CD4-positive, alpha-beta memory T cell (primary cell): ENCODE measurements at regions not wholly inside any gene's neighbourhood (a gene's known extent, or its start where the extent isn't known, plus 50 kb on each side); places are given as distances from the start of the nearest gene placed in this dataset.

ENCODE experiments used
- CTCF ChIA-PET: fragments of 350-600 bp; sonication (Branson Sonifier 250); formaldehyde crosslinking; loops from one replicate; lab custom pipeline; 2021; ENCODE audit warnings: inconsistent platforms; ENCODE audit not compliant: partially characterized antibody; lab: Charles Lee
- POLR2A ChIA-PET: fragments of 350-600 bp; sonication (Branson Sonifier 250); formaldehyde crosslinking; loops from one replicate; lab custom pipeline; 2021; ENCODE audit not compliant: partially characterized antibody; lab: Charles Lee
- DNase-seq, 5 donors: peaks; one replicate each; pipeline versions ENCODE4 v3.0.0 to v3.0.0-alpha.2; 2020 to 2022; ENCODE audit warnings: mixed read lengths in 1 of 5
- H3K27ac ChIP-seq: one replicate; pipeline ENCODE4 v1.7.0; 2013; ENCODE audit warnings: low read depth, low read length
- H3K27me3 ChIP-seq: 2 replicates; pipeline ENCODE4 v1.7.0; 2013; ENCODE audit warnings: mild to moderate bottlenecking, low read length, moderate library complexity; ENCODE audit not compliant: insufficient read depth
- H3K36me3 ChIP-seq: 2 replicates; pipeline ENCODE4 v1.7.0; 2013; ENCODE audit warnings: mild to moderate bottlenecking, low read length, moderate library complexity; ENCODE audit not compliant: insufficient read depth
- H3K4me1 ChIP-seq: 2 replicates; pipeline ENCODE4 v1.7.0; 2013; ENCODE audit warnings: mild to moderate bottlenecking, low read length, moderate library complexity; ENCODE audit not compliant: insufficient read depth
- H3K4me3 ChIP-seq, 2 donors: one replicate each; pipeline ENCODE4 v1.7.0; 2013; ENCODE audit warnings: low read length in 2 of 2, mild to moderate bottlenecking in 1 of 2
- H3K9me3 ChIP-seq, 2 donors: one replicate each; pipeline ENCODE4 v1.7.0; 2013; ENCODE audit warnings: low read length in 2 of 2, control low read depth in 1 of 2; ENCODE audit not compliant: control insufficient read depth in 1 of 2
- H3K27ac Mint-ChIP-seq, 7 donors: one replicate each; pipeline ENCODE4 v1.8.0; 2020 to 2021; ENCODE audit warnings: mixed read lengths in 7 of 7, mild to moderate bottlenecking in 6 of 7, inconsistent platforms in 3 of 7, moderate library complexity in 3 of 7
- H3K27me3 Mint-ChIP-seq, 2 donors: one replicate each; pipeline ENCODE4 v1.8.0; 2020 to 2021; ENCODE audit warnings: mixed read lengths in 2 of 2
- H3K36me3 Mint-ChIP-seq, 2 donors: one replicate each; pipeline ENCODE4 v1.8.0; 2020 to 2021; ENCODE audit warnings: mixed read lengths in 2 of 2, inconsistent platforms in 1 of 2, mild to moderate bottlenecking in 1 of 2
- H3K4me1 Mint-ChIP-seq, 4 donors: one replicate each; pipeline ENCODE4 v1.8.0; 2020 to 2021; ENCODE audit warnings: mixed read lengths in 4 of 4, mild to moderate bottlenecking in 1 of 4
- H3K4me3 Mint-ChIP-seq, 8 donors: one replicate each; pipeline ENCODE4 v1.8.0; 2020 to 2021; ENCODE audit warnings: mixed read lengths in 8 of 8, mild to moderate bottlenecking in 7 of 8, moderate library complexity in 6 of 8, inconsistent platforms in 3 of 8
- H3K9me3 Mint-ChIP-seq, 8 donors: one replicate each; pipeline ENCODE4 v1.8.0; 2020 to 2021; ENCODE audit warnings: mixed read lengths in 8 of 8, mild to moderate bottlenecking in 5 of 8, inconsistent platforms in 3 of 8, moderate library complexity in 1 of 8
- intact Hi-C: fragments of 100-400 bp; cut with micrococcal nuclease; formaldehyde crosslinking; loops from one replicate; pipeline ENCODE4 v1.15.1; 2023

GRCh38 chr1:29806646-29807319, 570.5 kb downstream of the PTPRU start:
- Mint-ChIP-seq H3K36me3 (no peaks in the 10 kb centered on the region), H3K4me3 (no peak overlapping the region), H3K27ac (no peak overlapping the region)

GRCh38 chr1:29805896-29806160, 569.5 kb downstream of the PTPRU start:
- no peak overlapping the region for H3K4me3 Mint-ChIP-seq
- Histone ChIP-seq H3K36me3 (no peaks in the 10 kb centered on the region), H3K27me3 (no peaks in the 10 kb centered on the region), H3K9me3 (no peaks in the 10 kb centered on the region), H3K27ac (no peak overlapping the region), H3K4me3 (no peak overlapping the region), H3K4me1 (no peaks in the 10 kb centered on the region)
- ChIA-PET POLR2A (no interaction called here), CTCF (no interaction called here)
- no peak for DNase-seq
- H3K27ac Mint-ChIP-seq, result no peak overlapping the region
- intact Hi-C loops, result no loop called here
- H3K36me3 Mint-ChIP-seq, result no peaks in the 10 kb centered on the region
- no peaks in the 10 kb centered on the region for H3K4me1 Mint-ChIP-seq
- H3K9me3 Mint-ChIP-seq, result no peaks in the 10 kb centered on the region
- peaks cover 2 to 17% of the 10 kb centered on the region in 2 donors for H3K27me3 Mint-ChIP-seq

More at GRCh38 chr1:29806646-29807319, 570.5 kb downstream of the PTPRU start:
- H3K27ac ChIP-seq, result no peak overlapping the region
- ChIA-PET CTCF (no interaction called here), POLR2A (no interaction called here)
- Mint-ChIP-seq H3K4me1 (no peaks in the 10 kb centered on the region), H3K27me3 (peaks cover 2 to 15% of the 10 kb centered on the region in 2 donors), H3K9me3 (no peaks in the 10 kb centered on the region)
- intact Hi-C loops, result no loop called here
- H3K36me3 ChIP-seq, result no peaks in the 10 kb centered on the region
- DNase-seq, result no peak
- no peaks in the 10 kb centered on the region for H3K27me3 ChIP-seq
- no peaks in the 10 kb centered on the region for H3K9me3 ChIP-seq
- no peaks in the 10 kb centered on the region for H3K4me1 ChIP-seq
- no peak overlapping the region for H3K4me3 ChIP-seq

GRCh38 chr1:29805122-29805895, 569.0 kb downstream of the PTPRU start:
- no peak overlapping the region for H3K27ac Mint-ChIP-seq
- H3K9me3 Mint-ChIP-seq, result no peaks in the 10 kb centered on the region
- intact Hi-C loops, result no loop called here
- DNase-seq, result no peak
- no peaks in the 10 kb centered on the region for H3K9me3 ChIP-seq
- H3K36me3 ChIP-seq, result no peaks in the 10 kb centered on the region
- H3K4me1 Mint-ChIP-seq, result no peaks in the 10 kb centered on the region
- H3K27me3 Mint-ChIP-seq, result peaks cover 2 to 17% of the 10 kb centered on the region in 2 donors
- no peak overlapping the region for H3K4me3 ChIP-seq
- H3K27me3 ChIP-seq, result no peaks in the 10 kb centered on the region
- no peaks in the 10 kb centered on the region for H3K36me3 Mint-ChIP-seq
- POLR2A ChIA-PET, result no interaction called here
- no peak overlapping the region for H3K4me3 Mint-ChIP-seq
- no peak overlapping the region for H3K27ac ChIP-seq
- CTCF ChIA-PET, result no interaction called here
- H3K4me1 ChIP-seq, result no peaks in the 10 kb centered on the region

GRCh38 chr1:29804181-29804899, 568.0 kb downstream of the PTPRU start:
- H3K36me3 Mint-ChIP-seq, result no peaks in the 10 kb centered on the region
- no peak for DNase-seq
- CTCF ChIA-PET, result no interaction called here
- no peak overlapping the region for H3K27ac Mint-ChIP-seq
- no peak overlapping the region for H3K27ac ChIP-seq
- intact Hi-C loops, result no loop called here
- H3K9me3 Mint-ChIP-seq, result no peaks in the 10 kb centered on the region
- no peak overlapping the region for H3K4me3 ChIP-seq
- H3K4me1 ChIP-seq, result no peaks in the 10 kb centered on the region
- H3K27me3 ChIP-seq, result no peaks in the 10 kb centered on the region
- peaks cover 2 to 17% of the 10 kb centered on the region in 2 donors for H3K27me3 Mint-ChIP-seq
- no peak overlapping the region for H3K4me3 Mint-ChIP-seq
- POLR2A ChIA-PET, result no interaction called here
- H3K9me3 ChIP-seq, result no peaks in the 10 kb centered on the region
- no peaks in the 10 kb centered on the region for H3K4me1 Mint-ChIP-seq
- H3K36me3 ChIP-seq, result no peaks in the 10 kb centered on the region

GRCh38 chr1:29803486-29803885, 567.2 kb downstream of the PTPRU start:
- no peaks in the 10 kb centered on the region for H3K4me1 ChIP-seq
- H3K9me3 ChIP-seq, result no peaks in the 10 kb centered on the region
- no peaks in the 10 kb centered on the region for H3K4me1 Mint-ChIP-seq
- H3K36me3 ChIP-seq, result no peaks in the 10 kb centered on the region
- ChIA-PET CTCF (no interaction called here), POLR2A (no interaction called here)
- H3K36me3 Mint-ChIP-seq, result no peaks in the 10 kb centered on the region
- no peaks in the 10 kb centered on the region for H3K27me3 ChIP-seq
- no peaks in the 10 kb centered on the region for H3K9me3 Mint-ChIP-seq
- intact Hi-C loops, result no loop called here
- no peak overlapping the region for H3K27ac Mint-ChIP-seq
- no peak for DNase-seq
- no peak overlapping the region for H3K27ac ChIP-seq
- peaks cover 2 to 17% of the 10 kb centered on the region in 2 donors for H3K27me3 Mint-ChIP-seq
- no peak overlapping the region for H3K4me3 ChIP-seq
- H3K4me3 Mint-ChIP-seq, result no peak overlapping the region

GRCh38 chr1:29802181-29803068, 566.1 kb downstream of the PTPRU start:
- Histone ChIP-seq H3K4me3 (no peak overlapping the region), H3K27ac (no peak overlapping the region), H3K27me3 (no peaks in the 10 kb centered on the region), H3K36me3 (no peaks in the 10 kb centered on the region), H3K9me3 (no peaks in the 10 kb centered on the region), H3K4me1 (no peaks in the 10 kb centered on the region)
- Mint-ChIP-seq H3K4me1 (no peaks in the 10 kb centered on the region), H3K9me3 (no peaks in the 10 kb centered on the region), H3K36me3 (no peaks in the 10 kb centered on the region), H3K27me3 (peaks cover 2 to 17% of the 10 kb centered on the region in 2 donors), H3K27ac (no peak overlapping the region), H3K4me3 (no peak overlapping the region)
- DNase-seq, result no peak
- POLR2A ChIA-PET, result interaction anchor here (0.7 kb wide), 1 partner anchor 8 kb away, joined by 3 read pairs; no protein-coding TSS in a partner anchor
- CTCF ChIA-PET, result no interaction called here
- intact Hi-C loops, result no loop called here

GRCh38 chr1:29801561-29801973, 565.2 kb downstream of the PTPRU start:
- ChIA-PET POLR2A (no interaction called here), CTCF (no interaction called here)
- no peak overlapping the region for H3K27ac Mint-ChIP-seq
- H3K9me3 ChIP-seq, result no peaks in the 10 kb centered on the region
- no peak overlapping the region for H3K4me3 Mint-ChIP-seq
- H3K36me3 ChIP-seq, result no peaks in the 10 kb centered on the region
- H3K36me3 Mint-ChIP-seq, result no peaks in the 10 kb centered on the region
- H3K4me1 ChIP-seq, result no peaks in the 10 kb centered on the region
- H3K27me3 ChIP-seq, result no peaks in the 10 kb centered on the region
- H3K27me3 Mint-ChIP-seq, result peaks cover 2 to 17% of the 10 kb centered on the region in 2 donors
- H3K4me1 Mint-ChIP-seq, result no peaks in the 10 kb centered on the region
- no peak for DNase-seq
- intact Hi-C loops, result no loop called here
- H3K4me3 ChIP-seq, result no peak overlapping the region
- H3K9me3 Mint-ChIP-seq, result peaks cover 0 to 7% (median 0%) of the 10 kb centered on the region in 8 donors
- no peak overlapping the region for H3K27ac ChIP-seq
